HG02623 (cell line): ENCODE measurements at regions not wholly inside any gene's neighbourhood (a gene's known extent, or its start where the extent isn't known, plus 50 kb on each side); places are given as distances from the start of the nearest gene placed in this dataset.
"Not testable (repeated sequence)": the region's sequence is repeated elsewhere in the genome, so short reads cannot be mapped to it uniquely, and the experiment has no call there.

ENCODE experiments used
- ATAC-seq: cut with Tn5 transposase; IDR thresholded peaks from one replicate; pipeline ENCODE4 v1.9.1; 2021; ENCODE audit warnings: moderate library complexity; ENCODE audit not compliant: unreplicated experiment

GRCh38 chr3:177610686-177611633 is 413.7 kb upstream of the TBL1XR1 start:
- no peak for ATAC-seq

GRCh38 chr3:177611752-177612334 is 414.6 kb upstream of the TBL1XR1 start:
- ATAC-seq = no peak

GRCh38 chr3:177613901-177614300 is 416.6 kb upstream of the TBL1XR1 start:
- ATAC-seq = no peak

GRCh38 chr3:177615015-177615414 is 417.7 kb upstream of the TBL1XR1 start:
- no peak for ATAC-seq

GRCh38 chr3:177618873-177619733 is 421.8 kb upstream of the TBL1XR1 start:
- no peak for ATAC-seq

- ATAC-seq = no peak
These were observed 422.8 kb upstream of the TBL1XR1 start for GRCh38 chr3:177620073-177620472.

GRCh38 chr3:177622520-177622919 is 425.2 kb upstream of the TBL1XR1 start:
- ATAC-seq = no peak

- no peak for ATAC-seq
These were observed 425.8 kb upstream of the TBL1XR1 start for GRCh38 chr3:177622982-177623617.

GRCh38 chr3:177624528-177625495 is 427.5 kb upstream of the TBL1XR1 start:
- ATAC-seq = no peak

GRCh38 chr3:177626045-177626444 is 428.8 kb upstream of the TBL1XR1 start:
- no peak for ATAC-seq

- not testable (repeated sequence) for ATAC-seq
These were observed 430.9 kb upstream of the TBL1XR1 start for GRCh38 chr3:177628095-177628719.

GRCh38 chr3:177629276-177629675 is 432.0 kb upstream of the TBL1XR1 start:
- no peak for ATAC-seq

- no peak for ATAC-seq
These were observed 436.5 kb upstream of the TBL1XR1 start for GRCh38 chr3:177633671-177634207.

- not testable (repeated sequence) for ATAC-seq
These were observed 438.4 kb upstream of the TBL1XR1 start for GRCh38 chr3:177635601-177636106.

- no peak for ATAC-seq
These were observed 443.2 kb upstream of the TBL1XR1 start for GRCh38 chr3:177640319-177640965.

- no peak for ATAC-seq
These were observed 443.9 kb upstream of the TBL1XR1 start for GRCh38 chr3:177641206-177641605.

- no peak for ATAC-seq
These were observed 444.9 kb upstream of the TBL1XR1 start for GRCh38 chr3:177642042-177642803.

- no peak for ATAC-seq
These were observed 445.5 kb upstream of the TBL1XR1 start for GRCh38 chr3:177642804-177643125.
